Natural killer cell (primary cell): ENCODE measurements at regions not wholly inside any gene's neighbourhood (a gene's known extent, or its start where the extent isn't known, plus 50 kb on each side); places are given as distances from the start of the nearest gene placed in this dataset.

Experiments
- ATAC-seq, 3 donors: fragments of 150-1000 bp in 2 of 3; fragments of 200-7000 bp in 1 of 3; cut with Tn5 transposase; 1 replicate in 1 of 3; 2 replicates in 2 of 3; pipeline ENCODE4 v1.10.0; 2021; ENCODE audit warnings: mild to moderate bottlenecking in 2 of 3, moderate library complexity in 2 of 3
- DNase-seq, 2 donors: peaks; one replicate each; pipeline versions ENCODE4 v3.0.0 to v3.0.0-alpha.2; 2013 to 2021; ENCODE audit warnings: mixed read lengths in 1 of 2
- H3K27ac ChIP-seq: one replicate; pipeline ENCODE4 v1.5.1; 2013; ENCODE audit warnings: mild to moderate bottlenecking, low read length
- H3K27me3 ChIP-seq: one replicate; pipeline ENCODE4 v1.6.1; 2013; ENCODE audit warnings: low read length; ENCODE audit not compliant: control insufficient read depth, insufficient read depth
- H3K36me3 ChIP-seq: one replicate; pipeline ENCODE4 v1.6.1; 2013; ENCODE audit warnings: low read length; ENCODE audit not compliant: control insufficient read depth, insufficient read depth
- H3K4me1 ChIP-seq: one replicate; pipeline ENCODE4 v1.6.1; 2013; ENCODE audit warnings: low read length; ENCODE audit not compliant: control insufficient read depth, insufficient read depth
- H3K4me3 ChIP-seq: one replicate; pipeline ENCODE4 v1.5.1; 2013; ENCODE audit warnings: low read length
- H3K9me3 ChIP-seq: one replicate; pipeline ENCODE4 v1.6.1; 2013; ENCODE audit warnings: low read length; ENCODE audit not compliant: control insufficient read depth, insufficient read depth
- H3K27ac Mint-ChIP-seq, 2 donors: one replicate each; pipeline ENCODE4 v1.8.0; 2022; ENCODE audit warnings: mild to moderate bottlenecking in 2 of 2, mixed read lengths in 2 of 2, moderate library complexity in 1 of 2
- H3K27me3 Mint-ChIP-seq, 2 donors: one replicate each; pipeline ENCODE4 v1.8.0; 2022; ENCODE audit warnings: low read depth in 2 of 2, mixed read lengths in 2 of 2
- H3K36me3 Mint-ChIP-seq: one replicate; pipeline ENCODE4 v1.8.0; 2022; ENCODE audit warnings: mixed read lengths
- H3K4me1 Mint-ChIP-seq, 2 donors: one replicate each; pipeline ENCODE4 v1.8.0; 2022; ENCODE audit warnings: mixed read lengths in 2 of 2
- H3K4me3 Mint-ChIP-seq: one replicate; pipeline ENCODE4 v1.8.0; 2022; ENCODE audit warnings: mild to moderate bottlenecking, moderate library complexity, mixed read lengths
- H3K9me3 Mint-ChIP-seq, 2 donors: one replicate each; pipeline ENCODE4 v1.8.0; 2022; ENCODE audit warnings: mixed read lengths in 2 of 2
- CTCF ChIP-seq: fragments of 200-600 bp; IDR thresholded peaks from one replicate; pipeline ENCODE4 v1.8.0; 2022; ENCODE audit warnings: antibody characterized with exemption
- WGBS: methylation state at CpG from one replicate; pipeline ENCODE4 v1.1.7; 2013; ENCODE audit warnings: missing lambda C conversion rate; ENCODE audit not compliant: insufficient coverage; 5-methylcytosine and 5-hydroxymethylcytosine counted together
- intact Hi-C: fragments of 100-400 bp; cut with micrococcal nuclease; formaldehyde crosslinking; loops from one replicate; pipeline ENCODE4 v1.14.2; 2022

GRCh38 chrX:115906276-115906675, 264.3 kb upstream of the AGTR2 start:
- DNase-seq (no peak), ATAC-seq (no peak)
- Mint-ChIP-seq H3K9me3 (peaks cover 0 to 9% of the 10 kb centered on the region in 2 donors), H3K4me1 (no peaks in the 10 kb centered on the region), H3K4me3 (no peak overlapping the region), H3K27ac (no peak overlapping the region), H3K36me3 (no peaks in the 10 kb centered on the region), H3K27me3 (peaks cover 0 to 7% of the 10 kb centered on the region in 2 donors)
- intact Hi-C loops = no loop called here
- Histone ChIP-seq H3K4me3 (no peak overlapping the region), H3K9me3 (no peaks in the 10 kb centered on the region), H3K27ac (no peak overlapping the region), H3K4me1 (no peaks in the 10 kb centered on the region), H3K27me3 (no peaks in the 10 kb centered on the region), H3K36me3 (no peaks in the 10 kb centered on the region)
- 92% methylated on average over 1 of the region's 2 CpGs for WGBS
- TF ChIP-seq CTCF = no peak

DNA sequence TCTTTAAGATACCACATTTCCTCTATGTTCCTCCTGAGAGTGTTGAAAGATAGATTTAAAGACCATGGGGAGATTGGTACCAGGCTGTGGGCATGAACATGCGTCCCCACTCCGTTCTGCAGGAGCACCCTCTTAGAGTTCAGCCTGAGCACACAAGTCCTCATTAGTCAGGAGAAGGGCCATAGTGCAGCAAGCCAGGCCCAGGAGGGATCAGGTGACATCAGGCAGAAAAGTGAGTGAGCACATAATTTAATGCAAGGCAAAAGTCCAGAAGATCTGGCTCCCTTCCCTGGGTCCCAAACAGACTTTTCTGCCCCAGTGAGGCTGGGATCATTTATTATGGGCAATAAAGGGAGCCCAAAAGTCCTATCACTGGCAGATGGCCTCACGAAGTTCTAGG, 263.7 kb upstream of the AGTR2 start:
- peaks cover 0 to 7% of the 10 kb centered on the region in 2 donors for H3K9me3 Mint-ChIP-seq
- Histone ChIP-seq H3K9me3 (no peaks in the 10 kb centered on the region), H3K4me3 (no peak overlapping the region), H3K36me3 (no peaks in the 10 kb centered on the region), H3K27me3 (no peaks in the 10 kb centered on the region), H3K4me1 (no peaks in the 10 kb centered on the region), H3K27ac (no peak overlapping the region)
- DNase-seq = no peak
- H3K27ac Mint-ChIP-seq = no peak overlapping the region
- H3K4me3 Mint-ChIP-seq = no peak overlapping the region
- 100% methylated on average over 3 of the region's 3 CpGs for WGBS
- no peak for TF ChIP-seq CTCF
- H3K27me3 Mint-ChIP-seq = peaks cover 0 to 7% of the 10 kb centered on the region in 2 donors
- intact Hi-C loops = no loop called here
- no peak for ATAC-seq
- no peaks in the 10 kb centered on the region for H3K36me3 Mint-ChIP-seq
- H3K4me1 Mint-ChIP-seq = no peaks in the 10 kb centered on the region

- no peak overlapping the region for H3K27ac Mint-ChIP-seq
- 92% methylated on average over 4 of the region's 4 CpGs for WGBS
Observed at GRCh38 chrX:115909017-115909416, 261.5 kb upstream of the AGTR2 start.

More at GRCh38 chrX:115909017-115909416, 261.5 kb upstream of the AGTR2 start:
- H3K4me3 ChIP-seq = no peak overlapping the region
- H3K9me3 ChIP-seq = no peaks in the 10 kb centered on the region
- H3K27me3 ChIP-seq = no peaks in the 10 kb centered on the region
- no peaks in the 10 kb centered on the region for H3K4me1 ChIP-seq
- intact Hi-C loops = no loop called here
- Mint-ChIP-seq H3K4me3 (no peak overlapping the region), H3K9me3 (peaks cover 2 to 9% of the 10 kb centered on the region in 2 donors), H3K4me1 (no peaks in the 10 kb centered on the region), H3K27me3 (peaks cover 0 to 7% of the 10 kb centered on the region in 2 donors), H3K36me3 (no peaks in the 10 kb centered on the region)
- H3K27ac ChIP-seq = no peak overlapping the region
- ATAC-seq (no peak), DNase-seq (no peak)
- TF ChIP-seq CTCF = no peak
- no peaks in the 10 kb centered on the region for H3K36me3 ChIP-seq
